ENCODE measurements at regions not wholly inside any gene's neighbourhood (a gene's known extent, or its start where the extent isn't known, plus 50 kb on each side); places are given as distances from the start of the nearest gene placed in this dataset.

- H2AFZ ChIP-seq (ENCODE audit: low read depth, low read length, poor library complexity, severe bottlenecking), result no peak overlapping the region
- no TSS peak for BruUV-seq (replicated peaks)
- ChIA-PET CTCF (no interaction called here), RAD21 (ENCODE audit: low non-redundant PET in 1 of 2, low total read pairs in 2 of 2, uncharacterized antibody in 2 of 2, unreplicated experiment in 2 of 2) (no interaction called here), POLR2A (no interaction called here)
- H3K27me3 ChIP-seq (ENCODE audit: insufficient read depth, low read length), result no peaks in the 10 kb centered on the region
- no peak overlapping the region for H3K4me3 ChIP-seq (replicated peaks in 1 of 2; ENCODE audit: low read depth in 1 of 2, low read length in 2 of 2)
- H3K9me3 ChIP-seq (ENCODE audit: control insufficient read depth in 1 of 2, insufficient read depth in 1 of 2, low read depth in 1 of 2, low read length in 2 of 2), result no peaks in the 10 kb centered on the region
- intact Hi-C loops (cut with micrococcal nuclease), result no loop called here
- H3K9me2 ChIP-seq (ENCODE audit: insufficient read depth), result no peaks in the 10 kb centered on the region
- TF ChIP-seq REST (IDR thresholded peaks at IDR 0.05; ENCODE audit: low read depth), result no peak
- TF ChIP-seq EZH2phosphoT487 (IDR thresholded peaks at IDR 0.05; ENCODE audit: borderline replicate concordance), result no peak
- TF ChIP-seq ATF3 (IDR thresholded peaks at IDR 0.05), result no peak
- no peak for TF ChIP-seq TCF7L2 (IDR thresholded peaks at IDR 0.05; ENCODE audit: borderline replicate concordance, extremely low read depth, insufficient read depth, insufficient read length)
- no peak for TF ChIP-seq SIN3A (IDR thresholded peaks at IDR 0.05; ENCODE audit: low read depth)
- no peak for TF ChIP-seq FOSL1 (IDR thresholded peaks at IDR 0.05; ENCODE audit: low read depth)
- TF ChIP-seq ZBTB33 (IDR thresholded peaks at IDR 0.05; ENCODE audit: extremely low read depth, insufficient replicate concordance, low read length), result no peak
- no peak for TF ChIP-seq JUND (IDR thresholded peaks at IDR 0.05)
- no peak for TF ChIP-seq ZNF274 (IDR thresholded peaks at IDR 0.05; ENCODE audit: low read depth, low read length)
- TF ChIP-seq ZFX (IDR thresholded peaks at IDR 0.05), result no peak
- TF ChIP-seq ELF1 (IDR thresholded peaks at IDR 0.05; ENCODE audit: borderline replicate concordance, low read depth), result no peak
- TF ChIP-seq CBX3 (IDR thresholded peaks at IDR 0.05; ENCODE audit: low read depth), result no peak
- TF ChIP-seq POLR2A (IDR thresholded peaks at IDR 0.05; ENCODE audit: borderline replicate concordance, extremely low read depth, insufficient read depth, insufficient read length), result no peak
- TF ChIP-seq YY1 (IDR thresholded peaks at IDR 0.05; ENCODE audit: extremely low read depth, insufficient replicate concordance, low read depth, low read length), result no peak
- TF ChIP-seq EGR1 (IDR thresholded peaks at IDR 0.05; ENCODE audit: low read depth), result no peak
- no peak for TF ChIP-seq EZH2 (IDR thresholded peaks at IDR 0.05)
- no peak overlapping the region for H3K4me2 ChIP-seq (ENCODE audit: low read length)
- DNase-seq (ENCODE audit: low read depth, low spot score) (no peak), ATAC-seq (no peak)
- no peaks in the 10 kb centered on the region for H3K4me1 ChIP-seq (ENCODE audit: control insufficient read depth in 1 of 2, insufficient read depth in 2 of 2, low read length in 2 of 2)
- no peaks in the 10 kb centered on the region for H3K79me2 ChIP-seq (ENCODE audit: insufficient read depth, low read length)
- H3K27ac ChIP-seq (ENCODE audit: low read depth, low read length), result no peak overlapping the region
- no peaks in the 10 kb centered on the region for H3K36me3 ChIP-seq (ENCODE audit: control insufficient read depth in 1 of 2, insufficient read depth in 2 of 2, low read length in 2 of 2)
- H3K9ac ChIP-seq (ENCODE audit: low read length), result no peak overlapping the region
- H4K20me1 ChIP-seq (ENCODE audit: insufficient read depth), result no peaks in the 10 kb centered on the region
Observed at GRCh38 chrX:34371754-34372153, 239.6 kb upstream of the FAM47A start.

All from HCT116 (cell line).